HepG2 (cell line): ENCODE measurements at regions not wholly inside any gene's neighbourhood (a gene's known extent, or its start where the extent isn't known, plus 50 kb on each side); places are given as distances from the start of the nearest gene placed in this dataset.
A peak's percentile ranks its signal among the peaks of the same experiment; 100 is the strongest.

Experiments
- FOXJ3 ChIP-seq: sonication (generic); formaldehyde crosslinking; IDR thresholded peaks from 2 replicates; pipeline ENCODE4 v1.4.0; 2020; ENCODE audit warnings: missing genetic modification reagents, mild to moderate bottlenecking, borderline replicate concordance
- HDAC2 ChIP-seq: sonication (generic); formaldehyde crosslinking; IDR thresholded peaks from 2 replicates; pipeline ENCODE4 v1.4.0; 2020; ENCODE audit warnings: missing genetic modification reagents
- JUND ChIP-seq: sonication (generic); formaldehyde crosslinking; IDR thresholded peaks from 2 replicates; pipeline ENCODE4 v1.8.0; 2022; ENCODE audit warnings: mild to moderate bottlenecking, missing genetic modification reagents
- MAFF ChIP-seq: IDR thresholded peaks from 2 replicates; pipeline ENCODE4 v1.6.1; 2011; ENCODE audit warnings: low read depth, low read length, improper control_type of control experiment
- MIXL1 ChIP-seq: IDR thresholded peaks from 2 replicates; pipeline ENCODE4 v1.6.1; 2016
- MXD4 ChIP-seq: IDR thresholded peaks from 2 replicates; pipeline ENCODE4 v1.6.1; 2016; ENCODE audit warnings: mild to moderate bottlenecking, missing biosample characterization, missing genetic modification reagents
- NFKBIZ ChIP-seq: IDR thresholded peaks from 2 replicates; pipeline ENCODE4 v1.6.1; 2018; ENCODE audit warnings: missing genetic modification reagents, missing compliant biosample characterization
- PBX2 ChIP-seq: IDR thresholded peaks from 2 replicates; pipeline ENCODE4 v1.6.1; 2016; ENCODE audit warnings: control low read depth
- PCBP1 ChIP-seq: fragments of 200-400 bp; formaldehyde crosslinking; IDR thresholded peaks from 2 replicates; pipeline ENCODE4 v1.6.1; 2017; ENCODE audit warnings: mild to moderate bottlenecking, low read depth, low read length, borderline replicate concordance
- PHB2 ChIP-seq: fragments of 450-650 bp; IDR thresholded peaks from 2 replicates; pipeline ENCODE4 v1.6.1; 2018; ENCODE audit not compliant: partially characterized antibody
- PHF21A ChIP-seq: sonication (generic); formaldehyde crosslinking; IDR thresholded peaks from 2 replicates; pipeline ENCODE4 v1.5.0; 2020; ENCODE audit warnings: mild to moderate bottlenecking, missing genetic modification reagents
- RBM39 ChIP-seq: fragments of 200-400 bp; formaldehyde crosslinking; IDR thresholded peaks from one replicate; pipeline ENCODE4 v1.6.1; 2018; ENCODE audit warnings: antibody characterized with exemption, mild to moderate bottlenecking, low read depth, low read length; ENCODE audit not compliant: poor library complexity, severe bottlenecking
- SOX6 ChIP-seq, 2 experiments: fragments of 450-650 bp in 1 of 2; sonication (generic) in 1 of 2; formaldehyde crosslinking in 1 of 2; IDR thresholded peaks; 2 replicates each; pipeline versions ENCODE4 v1.4.0 to v1.6.1; 2017 to 2020; ENCODE audit warnings: antibody characterized with exemption in 1 of 2, mild to moderate bottlenecking in 1 of 2, missing genetic modification reagents in 1 of 2
- TBX2 ChIP-seq: sonication (generic); formaldehyde crosslinking; IDR thresholded peaks from 2 replicates; pipeline ENCODE4 v1.5.0; 2020; ENCODE audit warnings: missing genetic modification reagents, mild to moderate bottlenecking, borderline replicate concordance
- ZBTB39 ChIP-seq: sonication (generic); formaldehyde crosslinking; IDR thresholded peaks from 2 replicates; pipeline ENCODE4 v1.5.0; 2020; ENCODE audit warnings: missing genetic modification reagents
- ZFP37 ChIP-seq: sonication (generic); formaldehyde crosslinking; IDR thresholded peaks from 2 replicates; pipeline ENCODE4 v1.4.0; 2020; ENCODE audit warnings: missing genetic modification reagents, borderline replicate concordance
- ZNF136 ChIP-seq: sonication (generic); formaldehyde crosslinking; IDR thresholded peaks from 2 replicates; pipeline ENCODE4 v1.8.1; 2022; ENCODE audit warnings: low read depth, mild to moderate bottlenecking, moderate library complexity, missing genetic modification reagents
- ZNF20 ChIP-seq: sonication (generic); formaldehyde crosslinking; IDR thresholded peaks from 2 replicates; pipeline ENCODE4 v1.4.0; 2020; ENCODE audit warnings: mild to moderate bottlenecking, moderate library complexity, missing genetic modification reagents
- ZNF205 ChIP-seq: IDR thresholded peaks from 2 replicates; pipeline ENCODE4 v1.6.1; 2018; ENCODE audit warnings: missing biosample characterization, missing genetic modification reagents
- ZNF230 ChIP-seq: sonication (generic); formaldehyde crosslinking; IDR thresholded peaks from 2 replicates; pipeline ENCODE4 v1.4.0; 2020; ENCODE audit warnings: mild to moderate bottlenecking, missing genetic modification reagents
- ZNF232 ChIP-seq: sonication (generic); formaldehyde crosslinking; IDR thresholded peaks from 2 replicates; pipeline ENCODE4 v1.4.0; 2020; ENCODE audit warnings: missing genetic modification reagents, borderline replicate concordance
- ZNF296 ChIP-seq: sonication (generic); formaldehyde crosslinking; conservative IDR thresholded peaks from 2 replicates; pipeline ENCODE4 v1.5.0; 2020; ENCODE audit warnings: mild to moderate bottlenecking, missing genetic modification reagents
- ZNF598 ChIP-seq: sonication (generic); formaldehyde crosslinking; IDR thresholded peaks from 2 replicates; pipeline ENCODE4 v1.5.1; 2020; ENCODE audit warnings: mild to moderate bottlenecking, missing genetic modification reagents, borderline replicate concordance
- ZNF609 ChIP-seq: sonication (generic); formaldehyde crosslinking; IDR thresholded peaks from 2 replicates; pipeline ENCODE4 v1.4.0; 2020; ENCODE audit warnings: mild to moderate bottlenecking, missing genetic modification reagents, borderline replicate concordance
- ZNF652 ChIP-seq: IDR thresholded peaks from 2 replicates; pipeline ENCODE4 v1.6.1; 2016; ENCODE audit warnings: low read depth, borderline replicate concordance
- ZSCAN9 ChIP-seq: IDR thresholded peaks from 2 replicates; pipeline ENCODE4 v1.6.1; 2016; ENCODE audit warnings: borderline replicate concordance

- TF ChIP-seq SOX6 (IDR thresholded peaks at IDR 0.05) (no peak), SOX6 (CRISPR knock-in tag; IDR thresholded peaks at IDR 0.05) (peak; percentile 24; the same call in 1 of the 2 replicates), HDAC2 (CRISPR knock-in tag) (no peak), MAFF (no peak), ZNF230 (CRISPR knock-in tag) (no peak), RBM39 (no peak), ZNF136 (CRISPR knock-in tag) (no peak), ZSCAN9 (CRISPR knock-in tag) (no peak), PCBP1 (no peak), PHB2 (no peak), ZFP37 (CRISPR knock-in tag) (no peak), TBX2 (no peak), ZBTB39 (no peak), FOXJ3 (peak; percentile 17; the same call in 1 of the 2 replicates), PHF21A (no peak), ZNF20 (CRISPR knock-in tag) (no peak), ZNF652 (no peak), NFKBIZ (CRISPR knock-in tag) (no peak), MIXL1 (CRISPR knock-in tag) (peak; percentile 56; the same call in 1 of the 2 replicates), ZNF598 (CRISPR knock-in tag) (no peak), ZNF232 (CRISPR knock-in tag) (no peak), ZNF205 (CRISPR knock-in tag) (no peak), MXD4 (no peak), JUND (no peak), ZNF296 (CRISPR knock-in tag) (no peak), ZNF609 (CRISPR knock-in tag) (no peak), PBX2 (CRISPR knock-in tag) (no peak)
Observed at GRCh38 chr11:107243929-107244328, 213.7 kb downstream of the CWF19L2 start (continued).
